ENCODE measurements at regions not wholly inside any gene's neighbourhood (a gene's known extent, or its start where the extent isn't known, plus 50 kb on each side); places are given as distances from the start of the nearest gene placed in this dataset.
A peak's percentile ranks its signal among the peaks of the same experiment; 100 is the strongest.
"Not testable (repeated sequence)": the region's sequence is repeated elsewhere in the genome, so short reads cannot be mapped to it uniquely, and the experiment has no call there.

- peak; percentile 26 for DNase-seq (ENCODE audit: low read depth)
- in situ Hi-C loops (cut with HindIII; ENCODE audit: low pct_unique_long_range_greater_than_20kb, low sequenced_read_pairs): no loop called here
Observed at GRCh38 chr9:102550266-102550665, 444.9 kb upstream of the CYLC2 start.

- DNase-seq (ENCODE audit: low read depth): no peak
- in situ Hi-C loops (cut with HindIII; ENCODE audit: low pct_unique_long_range_greater_than_20kb, low sequenced_read_pairs): no loop called here
Observed at GRCh38 chr9:102534031-102534430, 461.1 kb upstream of the CYLC2 start.

- no peak for DNase-seq (ENCODE audit: low read depth)
- in situ Hi-C loops (cut with HindIII; ENCODE audit: low pct_unique_long_range_greater_than_20kb, low sequenced_read_pairs): no loop called here
Observed at GRCh38 chr9:102521097-102521755, 473.9 kb upstream of the CYLC2 start.

- in situ Hi-C loops (cut with HindIII; ENCODE audit: low pct_unique_long_range_greater_than_20kb, low sequenced_read_pairs): no loop called here
- no peak for DNase-seq (ENCODE audit: low read depth)
Observed at GRCh38 chr9:102519423-102519822, 475.7 kb upstream of the CYLC2 start.

GRCh38 chr9:102518324-102518723 lies 476.8 kb upstream of the CYLC2 start:
- in situ Hi-C loops (cut with HindIII; ENCODE audit: low pct_unique_long_range_greater_than_20kb, low sequenced_read_pairs): no loop called here
- no peak for DNase-seq (ENCODE audit: low read depth)

- in situ Hi-C loops (cut with HindIII; ENCODE audit: low pct_unique_long_range_greater_than_20kb, low sequenced_read_pairs): no loop called here
- no peak for DNase-seq (ENCODE audit: low read depth)
Observed at GRCh38 chr9:102514541-102514940, 480.6 kb upstream of the CYLC2 start.

- in situ Hi-C loops (cut with HindIII; ENCODE audit: low pct_unique_long_range_greater_than_20kb, low sequenced_read_pairs): no loop called here
Observed at GRCh38 chr9:102507044-102507687, 488.0 kb upstream of the CYLC2 start.

GRCh38 chr9:102506406-102506805 lies 488.7 kb upstream of the CYLC2 start:
- DNase-seq (ENCODE audit: low read depth): no peak
- in situ Hi-C loops (cut with HindIII; ENCODE audit: low pct_unique_long_range_greater_than_20kb, low sequenced_read_pairs): no loop called here

More at GRCh38 chr9:102507044-102507687, 488.0 kb upstream of the CYLC2 start:
- no peak for DNase-seq (ENCODE audit: low read depth)

- in situ Hi-C loops (cut with HindIII; ENCODE audit: low pct_unique_long_range_greater_than_20kb, low sequenced_read_pairs): no loop called here
- no peak for DNase-seq (ENCODE audit: low read depth)
Observed at GRCh38 chr9:102499468-102499867, 495.7 kb upstream of the CYLC2 start.

- in situ Hi-C loops (cut with HindIII; ENCODE audit: low pct_unique_long_range_greater_than_20kb, low sequenced_read_pairs): no loop called here
- no peak for DNase-seq (ENCODE audit: low read depth)
Observed at GRCh38 chr9:102497709-102498108, 497.4 kb upstream of the CYLC2 start.

GRCh38 chr9:102486976-102487375 lies 508.2 kb upstream of the CYLC2 start:
- DNase-seq (ENCODE audit: low read depth); in situ Hi-C loops (cut with HindIII; ENCODE audit: low pct_unique_long_range_greater_than_20kb, low sequenced_read_pairs): not testable (repeated sequence)

- no peak for DNase-seq (ENCODE audit: low read depth)
- in situ Hi-C loops (cut with HindIII; ENCODE audit: low pct_unique_long_range_greater_than_20kb, low sequenced_read_pairs): no loop called here
Observed at GRCh38 chr9:102483651-102484050, 511.5 kb upstream of the CYLC2 start.

- in situ Hi-C loops (cut with HindIII; ENCODE audit: low pct_unique_long_range_greater_than_20kb, low sequenced_read_pairs): no loop called here
Observed at GRCh38 chr9:102482776-102483175, 512.4 kb upstream of the CYLC2 start.

GRCh38 chr9:102479191-102479590 lies 515.9 kb upstream of the CYLC2 start:
- in situ Hi-C loops (cut with HindIII; ENCODE audit: low pct_unique_long_range_greater_than_20kb, low sequenced_read_pairs): no loop called here

More at GRCh38 chr9:102482776-102483175, 512.4 kb upstream of the CYLC2 start:
- no peak for DNase-seq (ENCODE audit: low read depth)

GRCh38 chr9:102474357-102474756 lies 520.8 kb upstream of the CYLC2 start:
- in situ Hi-C loops (cut with HindIII; ENCODE audit: low pct_unique_long_range_greater_than_20kb, low sequenced_read_pairs): no loop called here
- no peak for DNase-seq (ENCODE audit: low read depth)

More at GRCh38 chr9:102479191-102479590, 515.9 kb upstream of the CYLC2 start:
- DNase-seq (ENCODE audit: low read depth): no peak

GRCh38 chr9:102469430-102469829 lies 525.7 kb upstream of the CYLC2 start:
- in situ Hi-C loops (cut with HindIII; ENCODE audit: low pct_unique_long_range_greater_than_20kb, low sequenced_read_pairs): not testable (repeated sequence)

GRCh38 chr9:102461156-102461819 lies 533.8 kb upstream of the CYLC2 start:
- DNase-seq (ENCODE audit: low read depth): no peak
- in situ Hi-C loops (cut with HindIII; ENCODE audit: low pct_unique_long_range_greater_than_20kb, low sequenced_read_pairs): no loop called here

More at GRCh38 chr9:102469430-102469829, 525.7 kb upstream of the CYLC2 start:
- not testable (repeated sequence) for DNase-seq (ENCODE audit: low read depth)

GRCh38 chr9:102459828-102460227 lies 535.3 kb upstream of the CYLC2 start:
- no peak for DNase-seq (ENCODE audit: low read depth)
- in situ Hi-C loops (cut with HindIII; ENCODE audit: low pct_unique_long_range_greater_than_20kb, low sequenced_read_pairs): no loop called here

GRCh38 chr9:102456562-102456961 lies 538.6 kb upstream of the CYLC2 start:
- in situ Hi-C loops (cut with HindIII; ENCODE audit: low pct_unique_long_range_greater_than_20kb, low sequenced_read_pairs): no loop called here
- no peak for DNase-seq (ENCODE audit: low read depth)
